WTC11 (cell line): ENCODE measurements at regions not wholly inside any gene's neighbourhood (a gene's known extent, or its start where the extent isn't known, plus 50 kb on each side); places are given as distances from the start of the nearest gene placed in this dataset.

Source experiments
- ATAC-seq: fragments of 200-7000 bp; cut with Tn5 transposase; 2 replicates; pipeline ENCODE4 v1.10.0; 2021; ENCODE audit warnings: mild to moderate bottlenecking, moderate library complexity
- CTCF ChIA-PET: fragments of 300-600 bp; sonication (Branson Sonifier 250); formaldehyde crosslinking; loops from one replicate; lab custom pipeline; 2021; ENCODE audit warnings: antibody characterized with exemption; lab: Charles Lee
- POLR2A ChIA-PET: fragments of 350-600 bp; sonication (Branson Sonifier 250); formaldehyde crosslinking; loops from one replicate; lab custom pipeline; 2021; ENCODE audit warnings: antibody characterized with exemption; lab: Charles Lee
- DNase-seq: peaks from one replicate; pipeline ENCODE4 v3.0.0; 2021; ENCODE audit warnings: low spot score
- H3K27ac Mint-ChIP-seq: 2 replicates; pipeline ENCODE4 v1.8.0; 2021; ENCODE audit warnings: mixed read lengths
- H3K27me3 Mint-ChIP-seq: 2 replicates; pipeline ENCODE4 v1.8.0; 2021; ENCODE audit warnings: low read depth, mild to moderate bottlenecking, moderate library complexity, mixed read lengths
- H3K36me3 Mint-ChIP-seq: 2 replicates; pipeline ENCODE4 v1.8.0; 2021; ENCODE audit warnings: mixed read lengths
- H3K4me1 Mint-ChIP-seq: 2 replicates; pipeline ENCODE4 v1.8.0; 2022; ENCODE audit warnings: mixed read lengths
- H3K4me3 Mint-ChIP-seq: 2 replicates; pipeline ENCODE4 v1.8.0; 2021; ENCODE audit warnings: mild to moderate bottlenecking, moderate library complexity, mixed read lengths
- H3K9me3 Mint-ChIP-seq: 2 replicates; pipeline ENCODE4 v1.8.0; 2021; ENCODE audit warnings: mixed read lengths
- ETV6 ChIP-seq: sonication (generic); formaldehyde crosslinking; IDR thresholded peaks from 2 replicates; pipeline ENCODE4 v1.8.1; 2022; ENCODE audit warnings: mild to moderate bottlenecking, missing genetic modification reagents
- FOXJ3 ChIP-seq: sonication (generic); formaldehyde crosslinking; IDR thresholded peaks from 2 replicates; pipeline ENCODE4 v1.9.0; 2021; ENCODE audit warnings: missing genetic modification reagents, mild to moderate bottlenecking, borderline replicate concordance
- FOXK1 ChIP-seq: sonication (generic); formaldehyde crosslinking; IDR thresholded peaks from 2 replicates; pipeline ENCODE4 v1.8.0; 2022; ENCODE audit warnings: mild to moderate bottlenecking, moderate library complexity, missing genetic modification reagents
- JAZF1 ChIP-seq: fragments of 250-450 bp; sonication (Bioruptor Pico); IDR thresholded peaks from 2 replicates; pipeline ENCODE4 v1.9.0; 2021; ENCODE audit warnings: moderate library complexity, mild to moderate bottlenecking, inconsistent platforms
- NFATC4 ChIP-seq: fragments of 250-450 bp; sonication (Bioruptor Pico); IDR thresholded peaks from 2 replicates; pipeline ENCODE4 v1.9.0; 2021; ENCODE audit warnings: mild to moderate bottlenecking
- NFE2L1 ChIP-seq: sonication (generic); formaldehyde crosslinking; IDR thresholded peaks from 2 replicates; pipeline ENCODE4 v1.8.1; 2023; ENCODE audit warnings: missing genetic modification reagents
- NFYB ChIP-seq: sonication (generic); formaldehyde crosslinking; conservative IDR thresholded peaks from 2 replicates; pipeline ENCODE4 v1.8.0; 2022; ENCODE audit warnings: low read depth, missing genetic modification reagents
- NR1H2 ChIP-seq: sonication (generic); formaldehyde crosslinking; IDR thresholded peaks from 2 replicates; pipeline ENCODE4 v1.9.0; 2021; ENCODE audit warnings: mild to moderate bottlenecking, moderate library complexity, missing genetic modification reagents
- NR3C1 ChIP-seq: sonication (generic); formaldehyde crosslinking; conservative IDR thresholded peaks from 2 replicates; pipeline ENCODE4 v1.8.1; 2023; ENCODE audit warnings: low read depth, mild to moderate bottlenecking, missing genetic modification reagents
- SMAD3 ChIP-seq: sonication (generic); formaldehyde crosslinking; IDR thresholded peaks from 2 replicates; pipeline ENCODE4 v1.8.0; 2022; ENCODE audit warnings: missing genetic modification reagents, mild to moderate bottlenecking, borderline replicate concordance
- ZNF138 ChIP-seq: sonication (generic); formaldehyde crosslinking; conservative IDR thresholded peaks from 2 replicates; pipeline ENCODE4 v1.8.1; 2022; ENCODE audit warnings: mild to moderate bottlenecking, moderate library complexity, missing genetic modification reagents
- ZNF219 ChIP-seq: sonication (generic); formaldehyde crosslinking; IDR thresholded peaks from 2 replicates; pipeline ENCODE4 v1.8.0; 2023; ENCODE audit warnings: missing genetic modification reagents, mild to moderate bottlenecking, borderline replicate concordance
- ZNF396 ChIP-seq: fragments of 250-450 bp; sonication (Bioruptor Pico); IDR thresholded peaks from 2 replicates; pipeline ENCODE4 v1.8.0; 2021; ENCODE audit warnings: mild to moderate bottlenecking, moderate library complexity, borderline replicate concordance
- TF ChIP-seq, protein P1 (sequence below): fragments of 250-450 bp; sonication (Bioruptor Pico); IDR thresholded peaks from 2 replicates; pipeline ENCODE4 v1.9.0; 2021; ENCODE audit warnings: mild to moderate bottlenecking
- TF ChIP-seq, protein P2 (sequence below): sonication (generic); formaldehyde crosslinking; IDR thresholded peaks from 2 replicates; pipeline ENCODE4 v1.8.1; 2022; ENCODE audit warnings: low read depth, missing genetic modification reagents, borderline replicate concordance
- TF ChIP-seq, protein P3 (sequence below): sonication (generic); formaldehyde crosslinking; IDR thresholded peaks from 2 replicates; pipeline ENCODE4 v1.8.0; 2023; ENCODE audit warnings: missing genetic modification reagents
- TF ChIP-seq, protein P4 (sequence below): sonication (generic); formaldehyde crosslinking; IDR thresholded peaks from 2 replicates; pipeline ENCODE4 v1.8.1; 2022; ENCODE audit warnings: mild to moderate bottlenecking, missing genetic modification reagents, moderate library complexity, borderline replicate concordance
- TF ChIP-seq, protein P5 (sequence below): fragments of 250-450 bp; sonication (Bioruptor Pico); IDR thresholded peaks from 2 replicates; pipeline ENCODE4 v1.9.0; 2021; ENCODE audit warnings: mild to moderate bottlenecking, borderline replicate concordance
- TF ChIP-seq, protein P6 (sequence below): sonication (generic); formaldehyde crosslinking; IDR thresholded peaks from 2 replicates; pipeline ENCODE4 v1.8.1; 2023; ENCODE audit warnings: mild to moderate bottlenecking, missing genetic modification reagents
- TF ChIP-seq, protein P7 (sequence below): fragments of 250-450 bp; sonication (Bioruptor Pico); IDR thresholded peaks from 2 replicates; pipeline ENCODE4 v1.9.0; 2021; ENCODE audit warnings: moderate library complexity, mild to moderate bottlenecking, inconsistent platforms, borderline replicate concordance

DNA sequence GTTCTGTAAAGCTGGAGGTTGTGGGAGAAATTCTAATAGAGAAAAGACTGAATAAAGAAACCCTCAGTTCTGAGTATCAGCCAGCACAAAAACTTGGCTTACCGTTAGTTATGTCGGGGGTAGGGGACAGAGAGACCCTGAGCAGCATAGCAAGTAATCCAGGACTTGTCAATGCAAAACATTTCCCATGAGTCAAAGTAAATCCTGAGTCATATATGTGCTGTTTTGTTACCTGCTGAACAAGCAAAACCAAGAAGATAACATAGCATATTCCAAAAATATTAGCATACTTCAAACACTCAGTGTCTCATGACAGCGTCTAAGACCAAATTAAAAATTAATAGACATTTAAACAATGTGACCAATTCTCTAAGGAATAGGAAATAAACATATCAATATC is 75.1 kb upstream of the LUZP2 start:
- no peaks in the 10 kb centered on the region; the same call in 1 of the 2 replicates for H3K36me3 Mint-ChIP-seq
- TF ChIP-seq, protein P1, sequence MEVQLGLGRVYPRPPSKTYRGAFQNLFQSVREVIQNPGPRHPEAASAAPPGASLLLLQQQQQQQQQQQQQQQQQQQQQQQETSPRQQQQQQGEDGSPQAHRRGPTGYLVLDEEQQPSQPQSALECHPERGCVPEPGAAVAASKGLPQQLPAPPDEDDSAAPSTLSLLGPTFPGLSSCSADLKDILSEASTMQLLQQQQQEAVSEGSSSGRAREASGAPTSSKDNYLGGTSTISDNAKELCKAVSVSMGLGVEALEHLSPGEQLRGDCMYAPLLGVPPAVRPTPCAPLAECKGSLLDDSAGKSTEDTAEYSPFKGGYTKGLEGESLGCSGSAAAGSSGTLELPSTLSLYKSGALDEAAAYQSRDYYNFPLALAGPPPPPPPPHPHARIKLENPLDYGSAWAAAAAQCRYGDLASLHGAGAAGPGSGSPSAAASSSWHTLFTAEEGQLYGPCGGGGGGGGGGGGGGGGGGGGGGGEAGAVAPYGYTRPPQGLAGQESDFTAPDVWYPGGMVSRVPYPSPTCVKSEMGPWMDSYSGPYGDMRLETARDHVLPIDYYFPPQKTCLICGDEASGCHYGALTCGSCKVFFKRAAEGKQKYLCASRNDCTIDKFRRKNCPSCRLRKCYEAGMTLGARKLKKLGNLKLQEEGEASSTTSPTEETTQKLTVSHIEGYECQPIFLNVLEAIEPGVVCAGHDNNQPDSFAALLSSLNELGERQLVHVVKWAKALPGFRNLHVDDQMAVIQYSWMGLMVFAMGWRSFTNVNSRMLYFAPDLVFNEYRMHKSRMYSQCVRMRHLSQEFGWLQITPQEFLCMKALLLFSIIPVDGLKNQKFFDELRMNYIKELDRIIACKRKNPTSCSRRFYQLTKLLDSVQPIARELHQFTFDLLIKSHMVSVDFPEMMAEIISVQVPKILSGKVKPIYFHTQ (CRISPR knock-in tag), result no peak
- TF ChIP-seq JAZF1 (CRISPR knock-in tag) (no peak), NR3C1 (no peak), ZNF138 (CRISPR knock-in tag) (no peak), ZNF219 (no peak), NFE2L1 (no peak), NR1H2 (CRISPR knock-in tag) (no peak), SMAD3 (CRISPR knock-in tag) (no peak)
- TF ChIP-seq, protein P2, sequence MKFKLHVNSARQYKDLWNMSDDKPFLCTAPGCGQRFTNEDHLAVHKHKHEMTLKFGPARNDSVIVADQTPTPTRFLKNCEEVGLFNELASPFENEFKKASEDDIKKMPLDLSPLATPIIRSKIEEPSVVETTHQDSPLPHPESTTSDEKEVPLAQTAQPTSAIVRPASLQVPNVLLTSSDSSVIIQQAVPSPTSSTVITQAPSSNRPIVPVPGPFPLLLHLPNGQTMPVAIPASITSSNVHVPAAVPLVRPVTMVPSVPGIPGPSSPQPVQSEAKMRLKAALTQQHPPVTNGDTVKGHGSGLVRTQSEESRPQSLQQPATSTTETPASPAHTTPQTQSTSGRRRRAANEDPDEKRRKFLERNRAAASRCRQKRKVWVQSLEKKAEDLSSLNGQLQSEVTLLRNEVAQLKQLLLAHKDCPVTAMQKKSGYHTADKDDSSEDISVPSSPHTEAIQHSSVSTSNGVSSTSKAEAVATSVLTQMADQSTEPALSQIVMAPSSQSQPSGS (CRISPR knock-in tag), result no peak
- TF ChIP-seq, protein P3, sequence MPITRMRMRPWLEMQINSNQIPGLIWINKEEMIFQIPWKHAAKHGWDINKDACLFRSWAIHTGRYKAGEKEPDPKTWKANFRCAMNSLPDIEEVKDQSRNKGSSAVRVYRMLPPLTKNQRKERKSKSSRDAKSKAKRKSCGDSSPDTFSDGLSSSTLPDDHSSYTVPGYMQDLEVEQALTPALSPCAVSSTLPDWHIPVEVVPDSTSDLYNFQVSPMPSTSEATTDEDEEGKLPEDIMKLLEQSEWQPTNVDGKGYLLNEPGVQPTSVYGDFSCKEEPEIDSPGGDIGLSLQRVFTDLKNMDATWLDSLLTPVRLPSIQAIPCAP, result no peak

DNA sequence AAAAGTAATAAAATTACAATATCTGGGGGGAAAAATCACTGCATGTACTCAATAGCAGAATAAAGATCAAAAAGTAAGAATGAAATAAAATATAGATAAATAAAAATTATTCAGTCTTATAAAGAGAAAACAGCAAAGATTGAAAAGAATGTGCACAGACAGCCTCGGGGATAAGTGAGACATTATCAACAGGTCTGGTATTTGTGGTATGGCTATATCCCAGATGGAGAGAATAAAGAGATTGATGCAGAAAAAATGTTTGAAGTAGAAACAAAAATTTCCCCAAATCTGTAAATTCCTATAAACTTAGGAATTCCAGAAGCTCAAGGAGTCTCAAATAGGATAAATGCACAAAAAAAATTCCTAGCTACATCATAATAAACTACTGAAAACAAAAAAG is 74.5 kb upstream of the LUZP2 start:
- ATAC-seq (no peak), DNase-seq (no peak)
- Mint-ChIP-seq H3K36me3 (no peaks in the 10 kb centered on the region), H3K9me3 (no peaks in the 10 kb centered on the region), H3K27me3 (no peaks in the 10 kb centered on the region), H3K4me1 (no peaks in the 10 kb centered on the region), H3K4me3 (no peak overlapping the region), H3K27ac (no peak overlapping the region)
- CTCF ChIA-PET, result no interaction called here
- POLR2A ChIA-PET, result no interaction called here
- TF ChIP-seq FOXJ3 (CRISPR knock-in tag), result no peak
- TF ChIP-seq ETV6 (CRISPR knock-in tag), result no peak
- no peak for TF ChIP-seq NFYB (CRISPR knock-in tag)
- TF ChIP-seq ZNF396 (CRISPR knock-in tag), result no peak
- TF ChIP-seq, protein P4, sequence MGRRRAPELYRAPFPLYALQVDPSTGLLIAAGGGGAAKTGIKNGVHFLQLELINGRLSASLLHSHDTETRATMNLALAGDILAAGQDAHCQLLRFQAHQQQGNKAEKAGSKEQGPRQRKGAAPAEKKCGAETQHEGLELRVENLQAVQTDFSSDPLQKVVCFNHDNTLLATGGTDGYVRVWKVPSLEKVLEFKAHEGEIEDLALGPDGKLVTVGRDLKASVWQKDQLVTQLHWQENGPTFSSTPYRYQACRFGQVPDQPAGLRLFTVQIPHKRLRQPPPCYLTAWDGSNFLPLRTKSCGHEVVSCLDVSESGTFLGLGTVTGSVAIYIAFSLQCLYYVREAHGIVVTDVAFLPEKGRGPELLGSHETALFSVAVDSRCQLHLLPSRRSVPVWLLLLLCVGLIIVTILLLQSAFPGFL, result no peak
- no peak for TF ChIP-seq ZNF138 (CRISPR knock-in tag)
- no peak for TF ChIP-seq FOXK1 (CRISPR knock-in tag)
- TF ChIP-seq, protein P5, sequence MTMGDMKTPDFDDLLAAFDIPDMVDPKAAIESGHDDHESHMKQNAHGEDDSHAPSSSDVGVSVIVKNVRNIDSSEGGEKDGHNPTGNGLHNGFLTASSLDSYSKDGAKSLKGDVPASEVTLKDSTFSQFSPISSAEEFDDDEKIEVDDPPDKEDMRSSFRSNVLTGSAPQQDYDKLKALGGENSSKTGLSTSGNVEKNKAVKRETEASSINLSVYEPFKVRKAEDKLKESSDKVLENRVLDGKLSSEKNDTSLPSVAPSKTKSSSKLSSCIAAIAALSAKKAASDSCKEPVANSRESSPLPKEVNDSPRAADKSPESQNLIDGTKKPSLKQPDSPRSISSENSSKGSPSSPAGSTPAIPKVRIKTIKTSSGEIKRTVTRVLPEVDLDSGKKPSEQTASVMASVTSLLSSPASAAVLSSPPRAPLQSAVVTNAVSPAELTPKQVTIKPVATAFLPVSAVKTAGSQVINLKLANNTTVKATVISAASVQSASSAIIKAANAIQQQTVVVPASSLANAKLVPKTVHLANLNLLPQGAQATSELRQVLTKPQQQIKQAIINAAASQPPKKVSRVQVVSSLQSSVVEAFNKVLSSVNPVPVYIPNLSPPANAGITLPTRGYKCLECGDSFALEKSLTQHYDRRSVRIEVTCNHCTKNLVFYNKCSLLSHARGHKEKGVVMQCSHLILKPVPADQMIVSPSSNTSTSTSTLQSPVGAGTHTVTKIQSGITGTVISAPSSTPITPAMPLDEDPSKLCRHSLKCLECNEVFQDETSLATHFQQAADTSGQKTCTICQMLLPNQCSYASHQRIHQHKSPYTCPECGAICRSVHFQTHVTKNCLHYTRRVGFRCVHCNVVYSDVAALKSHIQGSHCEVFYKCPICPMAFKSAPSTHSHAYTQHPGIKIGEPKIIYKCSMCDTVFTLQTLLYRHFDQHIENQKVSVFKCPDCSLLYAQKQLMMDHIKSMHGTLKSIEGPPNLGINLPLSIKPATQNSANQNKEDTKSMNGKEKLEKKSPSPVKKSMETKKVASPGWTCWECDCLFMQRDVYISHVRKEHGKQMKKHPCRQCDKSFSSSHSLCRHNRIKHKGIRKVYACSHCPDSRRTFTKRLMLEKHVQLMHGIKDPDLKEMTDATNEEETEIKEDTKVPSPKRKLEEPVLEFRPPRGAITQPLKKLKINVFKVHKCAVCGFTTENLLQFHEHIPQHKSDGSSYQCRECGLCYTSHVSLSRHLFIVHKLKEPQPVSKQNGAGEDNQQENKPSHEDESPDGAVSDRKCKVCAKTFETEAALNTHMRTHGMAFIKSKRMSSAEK, result no peak
- TF ChIP-seq, protein P1 (CRISPR knock-in tag), result no peak
- TF ChIP-seq NFATC4 (CRISPR knock-in tag), result no peak
- TF ChIP-seq, protein P6, sequence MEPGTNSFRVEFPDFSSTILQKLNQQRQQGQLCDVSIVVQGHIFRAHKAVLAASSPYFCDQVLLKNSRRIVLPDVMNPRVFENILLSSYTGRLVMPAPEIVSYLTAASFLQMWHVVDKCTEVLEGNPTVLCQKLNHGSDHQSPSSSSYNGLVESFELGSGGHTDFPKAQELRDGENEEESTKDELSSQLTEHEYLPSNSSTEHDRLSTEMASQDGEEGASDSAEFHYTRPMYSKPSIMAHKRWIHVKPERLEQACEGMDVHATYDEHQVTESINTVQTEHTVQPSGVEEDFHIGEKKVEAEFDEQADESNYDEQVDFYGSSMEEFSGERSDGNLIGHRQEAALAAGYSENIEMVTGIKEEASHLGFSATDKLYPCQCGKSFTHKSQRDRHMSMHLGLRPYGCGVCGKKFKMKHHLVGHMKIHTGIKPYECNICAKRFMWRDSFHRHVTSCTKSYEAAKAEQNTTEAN, result no peak
- TF ChIP-seq, protein P7, sequence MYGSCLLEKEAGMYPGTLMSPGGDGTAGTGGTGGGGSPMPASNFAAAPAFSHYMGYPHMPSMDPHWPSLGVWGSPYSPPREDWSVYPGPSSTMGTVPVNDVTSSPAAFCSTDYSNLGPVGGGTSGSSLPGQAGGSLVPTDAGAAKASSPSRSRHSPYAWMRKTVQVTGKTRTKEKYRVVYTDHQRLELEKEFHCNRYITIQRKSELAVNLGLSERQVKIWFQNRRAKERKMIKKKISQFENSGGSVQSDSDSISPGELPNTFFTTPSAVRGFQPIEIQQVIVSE, result no peak

More for the DNA sequence above, 75.1 kb upstream of the LUZP2 start:
- DNase-seq (no peak), ATAC-seq (no peak)
- H3K9me3 Mint-ChIP-seq, result peaks cover 4% of the 10 kb centered on the region
- no peaks in the 10 kb centered on the region for H3K4me1 Mint-ChIP-seq
- H3K27ac Mint-ChIP-seq, result no peak overlapping the region
- no peaks in the 10 kb centered on the region for H3K27me3 Mint-ChIP-seq
- POLR2A ChIA-PET, result no interaction called here
- H3K4me3 Mint-ChIP-seq, result no peak overlapping the region
- CTCF ChIA-PET, result no interaction called here
